SK-N-SH (cell line): ENCODE measurements at regions not wholly inside any gene's neighbourhood (a gene's known extent, or its start where the extent isn't known, plus 50 kb on each side); places are given as distances from the start of the nearest gene placed in this dataset.

Experiments used
- small RNA-seq, 7 experiments: library from RNA; depleted of rRNA; stranded (forward); fragments of <200 nt; gene quantifications; one replicate each; pipeline ENCODE3, GENCODE V24; 2012

Small RNAs in the stretch of these regions (small RNA-seq; reads per million reads assigned to genes)
- gene AC092666.2: 0 reads per million in 7 experiments
